AG10803 (cell line): ENCODE measurements at regions not wholly inside any gene's neighbourhood (a gene's known extent, or its start where the extent isn't known, plus 50 kb on each side); places are given as distances from the start of the nearest gene placed in this dataset.

Source experiments
- DNase-seq: peaks from one replicate; pipeline ENCODE4 v3.0.0; 2010; ENCODE audit warnings: low read depth
- H3K4me3 ChIP-seq: 2 replicates; pipeline ENCODE4 v1.5.1; 2011; ENCODE audit warnings: mild to moderate bottlenecking, low read length, control low read depth
- CTCF ChIP-seq: conservative IDR thresholded peaks from 2 replicates; pipeline ENCODE4 v1.5.1; 2011; ENCODE audit warnings: mild to moderate bottlenecking, low read length, control low read depth, inconsistent platforms

- DNase-seq, result no peak
- TF ChIP-seq CTCF, result no peak
- H3K4me3 ChIP-seq, result no peak overlapping the region
Observed at GRCh38 chr16:66220702-66221101, 145.8 kb upstream of the CDH5 start.

- TF ChIP-seq CTCF, result no peak
- H3K4me3 ChIP-seq, result no peak overlapping the region
- no peak for DNase-seq
Observed at GRCh38 chr16:66219491-66219890, 147.0 kb upstream of the CDH5 start.

DNA sequence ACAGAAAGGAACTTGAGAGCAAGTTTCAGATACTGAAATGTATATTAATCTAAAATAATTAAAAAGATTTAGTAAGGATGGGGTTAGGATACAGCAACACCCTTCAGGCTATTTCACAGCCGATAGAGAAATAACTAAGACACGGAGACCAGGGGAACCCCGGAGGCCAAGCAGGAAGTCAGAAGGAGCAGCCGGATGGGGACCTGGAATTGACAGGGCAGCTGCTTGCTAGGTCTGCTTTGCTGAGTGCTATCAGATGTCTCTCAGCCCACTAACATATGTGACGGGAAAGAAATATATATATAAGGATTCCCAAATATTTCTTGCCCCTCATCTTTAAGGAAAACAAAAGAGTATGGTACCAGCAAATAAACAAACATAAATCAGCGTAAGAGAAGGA is 154.1 kb upstream of the CDH5 start:
- H3K4me3 ChIP-seq, result no peak overlapping the region
- TF ChIP-seq CTCF, result no peak
- DNase-seq, result no peak

- no peak overlapping the region for H3K4me3 ChIP-seq
- no peak for TF ChIP-seq CTCF
- DNase-seq, result no peak
Observed at GRCh38 chr16:66211651-66212050, 154.8 kb upstream of the CDH5 start.

DNA sequence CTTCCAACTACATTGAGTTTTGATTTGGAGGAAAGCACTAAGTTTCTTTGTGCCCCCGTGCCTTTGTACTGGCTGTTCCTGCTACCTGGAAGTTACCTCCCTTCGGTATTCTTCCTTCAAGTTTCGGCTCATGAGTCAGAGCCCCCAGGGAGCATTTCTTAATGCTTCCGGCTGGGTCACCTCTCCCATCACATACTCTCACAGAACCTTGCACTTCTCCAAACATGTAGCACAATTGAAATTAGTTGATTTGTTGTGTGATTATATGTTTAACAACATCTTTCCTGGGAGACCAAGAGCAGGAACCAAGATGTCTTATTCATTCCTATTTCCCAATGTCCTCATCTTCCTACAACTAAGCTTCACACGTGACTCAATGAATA is 158.6 kb upstream of the CDH5 start:
- H3K4me3 ChIP-seq, result no peak overlapping the region
- no peak for TF ChIP-seq CTCF
- DNase-seq, result no peak

DNA sequence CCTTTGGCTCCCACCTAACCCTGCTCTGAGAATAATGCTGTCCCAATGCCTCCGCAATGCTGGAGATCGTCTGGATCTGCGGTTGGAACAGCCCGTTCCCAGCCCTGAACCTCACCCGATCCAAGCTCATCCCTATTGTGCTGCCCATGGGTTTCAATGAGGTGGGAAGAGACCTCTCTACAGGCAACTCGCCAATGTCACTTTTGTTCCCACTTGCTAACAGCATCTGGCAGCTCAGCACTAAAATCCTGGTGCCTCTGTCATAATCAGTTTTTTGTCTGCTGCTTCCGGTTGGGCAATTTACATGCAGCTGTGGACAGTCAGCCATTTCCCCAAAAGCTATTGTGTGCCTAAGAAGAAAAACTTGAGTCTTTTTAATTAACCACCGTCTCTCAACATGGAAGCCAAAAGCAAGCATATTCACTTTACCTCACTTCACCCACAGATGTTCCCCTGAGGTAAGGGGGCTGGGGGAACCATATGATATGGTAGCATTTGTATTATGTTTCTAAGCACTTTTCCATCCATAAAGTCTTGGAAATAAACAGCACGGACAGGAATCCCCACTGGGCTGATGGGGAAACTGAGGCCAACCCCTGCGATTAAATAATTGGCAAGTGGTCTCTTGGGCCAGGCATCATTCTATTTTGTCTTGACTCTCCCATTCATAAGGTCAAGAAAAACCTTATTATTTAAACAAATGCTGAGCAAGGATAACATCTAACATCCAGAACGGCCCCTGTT is 159.2 kb upstream of the CDH5 start:
- TF ChIP-seq CTCF, result no peak

GRCh38 chr16:66206363-66206762 is 160.1 kb upstream of the CDH5 start:
- H3K4me3 ChIP-seq, result no peak overlapping the region
- no peak for DNase-seq
- TF ChIP-seq CTCF, result no peak

More for the DNA sequence above, 159.2 kb upstream of the CDH5 start:
- H3K4me3 ChIP-seq, result no peak overlapping the region
- peak; percentile 52 for DNase-seq
